ENCODE measurements at regions not wholly inside any gene's neighbourhood (a gene's known extent, or its start where the extent isn't known, plus 50 kb on each side); places are given as distances from the start of the nearest gene placed in this dataset.

- DNase-seq = no peak
Observed at GRCh38 chr2:16141641-16141921, 201.2 kb downstream of the MYCN start.

GRCh38 chr2:16140771-16141640 lies 200.7 kb downstream of the MYCN start:
- DNase-seq = no peak

GRCh38 chr2:16139663-16140615 lies 199.6 kb downstream of the MYCN start:
- no peak for DNase-seq

- DNase-seq = no peak
Observed at GRCh38 chr2:16138811-16139662, 198.7 kb downstream of the MYCN start.

GRCh38 chr2:16137080-16137755 lies 196.9 kb downstream of the MYCN start:
- DNase-seq = no peak

- DNase-seq = no peak
Observed at GRCh38 chr2:16136461-16137035, 196.2 kb downstream of the MYCN start.

GRCh38 chr2:16135913-16136310 lies 195.6 kb downstream of the MYCN start:
- no peak for DNase-seq

- no peak for DNase-seq
Observed at GRCh38 chr2:16135196-16135912, 195.0 kb downstream of the MYCN start.

- no peak for DNase-seq
Observed at GRCh38 chr2:16134436-16135165, 194.3 kb downstream of the MYCN start.

- DNase-seq = no peak
Observed at GRCh38 chr2:16130906-16131400, 190.6 kb downstream of the MYCN start.

GRCh38 chr2:16130541-16130880 lies 190.2 kb downstream of the MYCN start:
- DNase-seq = no peak

- no peak for DNase-seq
Observed at GRCh38 chr2:16129716-16130540, 189.6 kb downstream of the MYCN start.

GRCh38 chr2:16128746-16129610 lies 188.6 kb downstream of the MYCN start:
- DNase-seq = no peak

- no peak for DNase-seq
Observed at GRCh38 chr2:16127958-16128357, 187.6 kb downstream of the MYCN start.

- DNase-seq = no peak
Observed at GRCh38 chr2:16127276-16127940, 187.1 kb downstream of the MYCN start.

GRCh38 chr2:16126517-16127275 lies 186.3 kb downstream of the MYCN start:
- DNase-seq = no peak

Data from midbrain (tissue), 1 donor.